ENCODE measurements at regions not wholly inside any gene's neighbourhood (a gene's known extent, or its start where the extent isn't known, plus 50 kb on each side); places are given as distances from the start of the nearest gene placed in this dataset.

DNA sequence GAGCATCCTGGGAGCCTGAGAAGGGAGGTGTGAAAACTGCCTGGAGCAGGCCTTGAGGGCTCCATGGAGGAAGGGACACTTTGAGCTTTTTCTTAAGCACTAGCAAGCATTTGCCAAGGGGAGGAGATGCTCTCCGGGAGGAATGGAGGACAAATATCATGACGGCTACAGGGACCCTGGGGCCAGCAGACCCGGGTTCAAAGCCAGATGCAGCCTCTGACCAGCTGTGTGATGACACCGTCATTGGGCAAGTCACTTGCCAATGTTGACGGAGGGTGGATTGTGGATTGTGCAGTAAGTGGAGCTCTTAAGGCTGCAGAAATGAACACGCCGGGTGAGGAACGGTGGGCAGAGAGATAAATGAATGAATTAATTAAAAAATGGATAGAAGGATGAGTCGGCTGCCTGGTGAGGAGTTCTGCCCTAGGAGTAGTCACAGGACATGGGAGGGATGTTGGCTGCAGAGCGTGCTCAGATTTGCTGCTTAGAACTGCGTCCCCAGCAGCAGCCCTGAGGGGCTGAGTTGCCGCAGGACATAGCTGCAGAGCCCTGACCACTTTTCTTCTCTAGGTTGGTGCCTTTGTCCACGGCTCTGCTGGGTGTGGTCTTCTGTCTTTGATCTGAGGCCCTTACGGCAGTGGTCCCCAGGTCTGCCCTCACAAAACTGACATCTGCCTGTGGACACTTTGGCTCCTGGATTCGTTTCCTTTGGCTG is 507.6 kb downstream of the NPHP4 start:
- H3K9me3 Mint-ChIP-seq: peaks cover 0 to 3% (median 0%) of the 10 kb centered on the region in 7 donors
- WGBS (ENCODE audit: insufficient coverage): 86% methylated on average over 14 of the region's 15 CpGs
- peaks cover 7 to 11% (median 8%) of the 10 kb centered on the region in 3 donors for H3K27me3 Mint-ChIP-seq (ENCODE audit: low read depth in 3 of 3)
- no peak for DNase-seq
- no peaks in the 10 kb centered on the region for H3K79me2 ChIP-seq (ENCODE audit: insufficient read depth, low read length)
- TF ChIP-seq, protein P1, sequence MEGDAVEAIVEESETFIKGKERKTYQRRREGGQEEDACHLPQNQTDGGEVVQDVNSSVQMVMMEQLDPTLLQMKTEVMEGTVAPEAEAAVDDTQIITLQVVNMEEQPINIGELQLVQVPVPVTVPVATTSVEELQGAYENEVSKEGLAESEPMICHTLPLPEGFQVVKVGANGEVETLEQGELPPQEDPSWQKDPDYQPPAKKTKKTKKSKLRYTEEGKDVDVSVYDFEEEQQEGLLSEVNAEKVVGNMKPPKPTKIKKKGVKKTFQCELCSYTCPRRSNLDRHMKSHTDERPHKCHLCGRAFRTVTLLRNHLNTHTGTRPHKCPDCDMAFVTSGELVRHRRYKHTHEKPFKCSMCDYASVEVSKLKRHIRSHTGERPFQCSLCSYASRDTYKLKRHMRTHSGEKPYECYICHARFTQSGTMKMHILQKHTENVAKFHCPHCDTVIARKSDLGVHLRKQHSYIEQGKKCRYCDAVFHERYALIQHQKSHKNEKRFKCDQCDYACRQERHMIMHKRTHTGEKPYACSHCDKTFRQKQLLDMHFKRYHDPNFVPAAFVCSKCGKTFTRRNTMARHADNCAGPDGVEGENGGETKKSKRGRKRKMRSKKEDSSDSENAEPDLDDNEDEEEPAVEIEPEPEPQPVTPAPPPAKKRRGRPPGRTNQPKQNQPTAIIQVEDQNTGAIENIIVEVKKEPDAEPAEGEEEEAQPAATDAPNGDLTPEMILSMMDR (IDR thresholded peaks at IDR 0.05): no peak
- no peak overlapping the region for H3K9ac ChIP-seq (ENCODE audit: insufficient read depth, low read length, poor library complexity, severe bottlenecking)
- H3K4me2 ChIP-seq (replicated peaks; ENCODE audit: extremely low read depth, low read length, poor library complexity, severe bottlenecking): no peak overlapping the region
- no peaks in the 10 kb centered on the region for H3K4me1 Mint-ChIP-seq
- H3K27me3 ChIP-seq (ENCODE audit: control insufficient read depth in 2 of 2, insufficient read depth in 2 of 2, low read length in 2 of 2): no peaks in the 10 kb centered on the region
- no peaks in the 10 kb centered on the region for H3K36me3 ChIP-seq (replicated peaks in 1 of 2; ENCODE audit: control insufficient read depth in 1 of 2, insufficient read depth in 2 of 2, low read length in 2 of 2)
- no peaks in the 10 kb centered on the region for H3K36me3 Mint-ChIP-seq
- intact Hi-C loops (cut with micrococcal nuclease): no loop called here
- no peaks in the 10 kb centered on the region for H4K20me1 ChIP-seq (ENCODE audit: insufficient read depth, low read length)
- H3K4me3 Mint-ChIP-seq: no peak overlapping the region
- H3K4me1 ChIP-seq (ENCODE audit: control insufficient read depth in 1 of 2, insufficient read depth in 2 of 2, low read length in 2 of 2): no peaks in the 10 kb centered on the region
- H3K9me3 ChIP-seq (replicated peaks in 1 of 2; ENCODE audit: control insufficient read depth in 1 of 2, insufficient read depth in 1 of 2, low read length in 2 of 2): no peaks in the 10 kb centered on the region
- no peak overlapping the region for H3K27ac ChIP-seq (ENCODE audit: low read depth in 1 of 2, low read length in 2 of 2)
- no peak overlapping the region for H3K27ac Mint-ChIP-seq
- H2AFZ ChIP-seq (ENCODE audit: insufficient read depth, low read depth, low read length, poor library complexity, severe bottlenecking): no peak overlapping the region
- H3K4me3 ChIP-seq (replicated peaks in 1 of 3; ENCODE audit: low read depth in 2 of 3, low read length in 3 of 3): no peak overlapping the region

DNA sequence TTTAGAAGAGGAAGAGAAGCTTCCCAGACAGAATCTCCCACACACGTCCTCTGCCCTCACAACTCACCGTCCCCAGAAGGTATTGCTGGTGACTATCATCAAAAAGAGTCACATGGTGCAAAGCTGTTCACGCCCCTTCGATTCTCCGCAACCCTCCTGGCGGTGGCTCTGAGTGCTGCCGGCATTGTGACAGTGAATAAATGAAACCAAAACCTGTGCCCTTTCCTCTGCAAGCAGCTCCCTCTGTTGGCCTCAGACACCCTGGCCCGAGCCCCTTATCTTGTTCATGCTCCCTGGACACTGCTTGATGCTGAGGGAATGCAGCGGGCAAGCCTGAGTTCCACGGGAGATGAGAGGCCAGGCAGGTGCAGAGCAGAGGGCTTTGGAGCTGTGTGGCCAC is 510.3 kb downstream of the NPHP4 start:
- Histone ChIP-seq H4K20me1 (ENCODE audit: insufficient read depth, low read length) (no peaks in the 10 kb centered on the region), H3K4me1 (ENCODE audit: control insufficient read depth in 1 of 2, insufficient read depth in 2 of 2, low read length in 2 of 2) (no peaks in the 10 kb centered on the region), H3K27me3 (ENCODE audit: control insufficient read depth in 2 of 2, insufficient read depth in 2 of 2, low read length in 2 of 2) (no peaks in the 10 kb centered on the region), H3K4me2 (replicated peaks; ENCODE audit: extremely low read depth, low read length, poor library complexity, severe bottlenecking) (no peak overlapping the region), H2AFZ (ENCODE audit: insufficient read depth, low read depth, low read length, poor library complexity, severe bottlenecking) (no peak overlapping the region), H3K36me3 (replicated peaks in 1 of 2; ENCODE audit: control insufficient read depth in 1 of 2, insufficient read depth in 2 of 2, low read length in 2 of 2) (no peaks in the 10 kb centered on the region), H3K27ac (ENCODE audit: low read depth in 1 of 2, low read length in 2 of 2) (no peak overlapping the region), H3K4me3 (replicated peaks in 1 of 3; ENCODE audit: low read depth in 2 of 3, low read length in 3 of 3) (no peak overlapping the region), H3K9ac (ENCODE audit: insufficient read depth, low read length, poor library complexity, severe bottlenecking) (no peak overlapping the region), H3K79me2 (ENCODE audit: insufficient read depth, low read length) (no peaks in the 10 kb centered on the region), H3K9me3 (replicated peaks in 1 of 2; ENCODE audit: control insufficient read depth in 1 of 2, insufficient read depth in 1 of 2, low read length in 2 of 2) (no peaks in the 10 kb centered on the region)
- intact Hi-C loops (cut with micrococcal nuclease): no loop called here
- no peaks in the 10 kb centered on the region for H3K4me1 Mint-ChIP-seq
- H3K27me3 Mint-ChIP-seq (ENCODE audit: low read depth in 3 of 3): peaks cover 7 to 16% (median 14%) of the 10 kb centered on the region in 3 donors
- peaks cover 0 to 3% (median 0%) of the 10 kb centered on the region in 7 donors for H3K9me3 Mint-ChIP-seq
- H3K27ac Mint-ChIP-seq: peak overlapping the region in 1 of 7 donors; percentile 51
- WGBS (ENCODE audit: insufficient coverage): 36% methylated on average over 8 of the region's 10 CpGs
- H3K36me3 Mint-ChIP-seq: no peaks in the 10 kb centered on the region
- no peak overlapping the region for H3K4me3 Mint-ChIP-seq
- TF ChIP-seq, protein P1 (IDR thresholded peaks at IDR 0.05): no peak
- no peak for DNase-seq
